ENCODE measurements at regions not wholly inside any gene's neighbourhood (a gene's known extent, or its start where the extent isn't known, plus 50 kb on each side); places are given as distances from the start of the nearest gene placed in this dataset.

- no peaks in the 10 kb centered on the region for H3K9me3 ChIP-seq (ENCODE audit: control insufficient read depth in 3 of 3, low read length in 3 of 3)
- H3K27me3 ChIP-seq (ENCODE audit: control insufficient read depth in 3 of 3, insufficient read depth in 3 of 3, low read length in 3 of 3), result no peaks in the 10 kb centered on the region
- no peaks in the 10 kb centered on the region for H3K4me1 ChIP-seq (ENCODE audit: control insufficient read depth in 3 of 3, insufficient read depth in 3 of 3, low read length in 3 of 3)
- H3K27ac ChIP-seq (ENCODE audit: low read depth, low read length), result no peak overlapping the region
- H3K9ac ChIP-seq (ENCODE audit: low read depth in 1 of 3, low read length in 3 of 3), result no peak overlapping the region
- no peak overlapping the region for H3K4me3 ChIP-seq (ENCODE audit: low read length in 3 of 3)
- H3K36me3 ChIP-seq (ENCODE audit: control insufficient read depth in 3 of 3, insufficient read depth in 3 of 3, low read length in 3 of 3), result no peaks in the 10 kb centered on the region
These were observed 131.6 kb upstream of the P2RY1 start for GRCh38 chr3:152703245-152703890.

- no peak overlapping the region for H3K4me3 ChIP-seq (ENCODE audit: low read length in 3 of 3)
- H3K9me3 ChIP-seq (ENCODE audit: control insufficient read depth in 3 of 3, low read length in 3 of 3), result no peaks in the 10 kb centered on the region
- no peaks in the 10 kb centered on the region for H3K27me3 ChIP-seq (ENCODE audit: control insufficient read depth in 3 of 3, insufficient read depth in 3 of 3, low read length in 3 of 3)
- no peak overlapping the region for H3K27ac ChIP-seq (ENCODE audit: low read depth, low read length)
- H3K36me3 ChIP-seq (ENCODE audit: control insufficient read depth in 3 of 3, insufficient read depth in 3 of 3, low read length in 3 of 3), result no peaks in the 10 kb centered on the region
- no peak overlapping the region for H3K9ac ChIP-seq (ENCODE audit: low read depth in 1 of 3, low read length in 3 of 3)
- H3K4me1 ChIP-seq (ENCODE audit: control insufficient read depth in 3 of 3, insufficient read depth in 3 of 3, low read length in 3 of 3), result no peaks in the 10 kb centered on the region
These were observed 127.8 kb upstream of the P2RY1 start for GRCh38 chr3:152706991-152707713.

- Histone ChIP-seq H3K9me3 (ENCODE audit: control insufficient read depth in 3 of 3, low read length in 3 of 3) (no peaks in the 10 kb centered on the region), H3K27me3 (ENCODE audit: control insufficient read depth in 3 of 3, insufficient read depth in 3 of 3, low read length in 3 of 3) (no peaks in the 10 kb centered on the region), H3K4me1 (ENCODE audit: control insufficient read depth in 3 of 3, insufficient read depth in 3 of 3, low read length in 3 of 3) (no peaks in the 10 kb centered on the region), H3K27ac (ENCODE audit: low read depth, low read length) (no peak overlapping the region), H3K4me3 (ENCODE audit: low read length in 3 of 3) (no peak overlapping the region), H3K36me3 (ENCODE audit: control insufficient read depth in 3 of 3, insufficient read depth in 3 of 3, low read length in 3 of 3) (no peaks in the 10 kb centered on the region), H3K9ac (ENCODE audit: low read depth in 1 of 3, low read length in 3 of 3) (no peak overlapping the region)
These were observed 125.3 kb upstream of the P2RY1 start for GRCh38 chr3:152709659-152710058.

- no peak overlapping the region for H3K4me3 ChIP-seq (ENCODE audit: low read length in 3 of 3)
- H3K27me3 ChIP-seq (ENCODE audit: control insufficient read depth in 3 of 3, insufficient read depth in 3 of 3, low read length in 3 of 3), result no peaks in the 10 kb centered on the region
- H3K36me3 ChIP-seq (ENCODE audit: control insufficient read depth in 3 of 3, insufficient read depth in 3 of 3, low read length in 3 of 3), result no peaks in the 10 kb centered on the region
- no peaks in the 10 kb centered on the region for H3K4me1 ChIP-seq (ENCODE audit: control insufficient read depth in 3 of 3, insufficient read depth in 3 of 3, low read length in 3 of 3)
- H3K9ac ChIP-seq (ENCODE audit: low read depth in 1 of 3, low read length in 3 of 3), result no peak overlapping the region
- H3K27ac ChIP-seq (ENCODE audit: low read depth, low read length), result no peak overlapping the region
- no peaks in the 10 kb centered on the region for H3K9me3 ChIP-seq (ENCODE audit: control insufficient read depth in 3 of 3, low read length in 3 of 3)
These were observed 124.4 kb upstream of the P2RY1 start for GRCh38 chr3:152710549-152710948.

GRCh38 chr3:152713989-152714388 is 120.9 kb upstream of the P2RY1 start:
- Histone ChIP-seq H3K27me3 (ENCODE audit: control insufficient read depth in 3 of 3, insufficient read depth in 3 of 3, low read length in 3 of 3) (no peaks in the 10 kb centered on the region), H3K36me3 (ENCODE audit: control insufficient read depth in 3 of 3, insufficient read depth in 3 of 3, low read length in 3 of 3) (no peaks in the 10 kb centered on the region), H3K9ac (ENCODE audit: low read depth in 1 of 3, low read length in 3 of 3) (no peak overlapping the region), H3K9me3 (ENCODE audit: control insufficient read depth in 3 of 3, low read length in 3 of 3) (no peaks in the 10 kb centered on the region), H3K4me1 (ENCODE audit: control insufficient read depth in 3 of 3, insufficient read depth in 3 of 3, low read length in 3 of 3) (no peaks in the 10 kb centered on the region), H3K27ac (ENCODE audit: low read depth, low read length) (no peak overlapping the region), H3K4me3 (ENCODE audit: low read length in 3 of 3) (no peak overlapping the region)

- Histone ChIP-seq H3K9me3 (ENCODE audit: control insufficient read depth in 3 of 3, low read length in 3 of 3) (no peaks in the 10 kb centered on the region), H3K27me3 (ENCODE audit: control insufficient read depth in 3 of 3, insufficient read depth in 3 of 3, low read length in 3 of 3) (no peaks in the 10 kb centered on the region), H3K4me1 (ENCODE audit: control insufficient read depth in 3 of 3, insufficient read depth in 3 of 3, low read length in 3 of 3) (no peaks in the 10 kb centered on the region), H3K36me3 (ENCODE audit: control insufficient read depth in 3 of 3, insufficient read depth in 3 of 3, low read length in 3 of 3) (no peaks in the 10 kb centered on the region), H3K4me3 (ENCODE audit: low read length in 3 of 3) (no peak overlapping the region), H3K27ac (ENCODE audit: low read depth, low read length) (no peak overlapping the region), H3K9ac (ENCODE audit: low read depth in 1 of 3, low read length in 3 of 3) (no peak overlapping the region)
These were observed 120.4 kb upstream of the P2RY1 start for GRCh38 chr3:152714507-152714906.

GRCh38 chr3:152717252-152717651 is 117.7 kb upstream of the P2RY1 start:
- no peak overlapping the region for H3K27ac ChIP-seq (ENCODE audit: low read depth, low read length)
- no peaks in the 10 kb centered on the region for H3K36me3 ChIP-seq (ENCODE audit: control insufficient read depth in 3 of 3, insufficient read depth in 3 of 3, low read length in 3 of 3)
- no peaks in the 10 kb centered on the region for H3K27me3 ChIP-seq (ENCODE audit: control insufficient read depth in 3 of 3, insufficient read depth in 3 of 3, low read length in 3 of 3)
- no peaks in the 10 kb centered on the region for H3K4me1 ChIP-seq (ENCODE audit: control insufficient read depth in 3 of 3, insufficient read depth in 3 of 3, low read length in 3 of 3)
- H3K9ac ChIP-seq (ENCODE audit: low read depth in 1 of 3, low read length in 3 of 3), result no peak overlapping the region
- no peak overlapping the region for H3K4me3 ChIP-seq (ENCODE audit: low read length in 3 of 3)
- peaks cover 0 to 5% (median 0%) of the 10 kb centered on the region in 3 donors for H3K9me3 ChIP-seq (ENCODE audit: control insufficient read depth in 3 of 3, low read length in 3 of 3)

GRCh38 chr3:152718810-152719209 is 116.1 kb upstream of the P2RY1 start:
- no peaks in the 10 kb centered on the region for H3K36me3 ChIP-seq (ENCODE audit: control insufficient read depth in 3 of 3, insufficient read depth in 3 of 3, low read length in 3 of 3)
- H3K9me3 ChIP-seq (ENCODE audit: control insufficient read depth in 3 of 3, low read length in 3 of 3), result peaks cover 0 to 5% (median 0%) of the 10 kb centered on the region in 3 donors
- H3K27me3 ChIP-seq (ENCODE audit: control insufficient read depth in 3 of 3, insufficient read depth in 3 of 3, low read length in 3 of 3), result no peaks in the 10 kb centered on the region
- H3K4me3 ChIP-seq (ENCODE audit: low read length in 3 of 3), result no peak overlapping the region
- H3K4me1 ChIP-seq (ENCODE audit: control insufficient read depth in 3 of 3, insufficient read depth in 3 of 3, low read length in 3 of 3), result no peaks in the 10 kb centered on the region
- no peak overlapping the region for H3K27ac ChIP-seq (ENCODE audit: low read depth, low read length)
- H3K9ac ChIP-seq (ENCODE audit: low read depth in 1 of 3, low read length in 3 of 3), result no peak overlapping the region

- H3K9ac ChIP-seq (ENCODE audit: low read depth in 1 of 3, low read length in 3 of 3), result no peak overlapping the region
- no peaks in the 10 kb centered on the region for H3K36me3 ChIP-seq (ENCODE audit: control insufficient read depth in 3 of 3, insufficient read depth in 3 of 3, low read length in 3 of 3)
These were observed 115.7 kb upstream of the P2RY1 start for GRCh38 chr3:152719264-152719663.

GRCh38 chr3:152720951-152721718 is 113.8 kb upstream of the P2RY1 start:
- H3K36me3 ChIP-seq (ENCODE audit: control insufficient read depth in 3 of 3, insufficient read depth in 3 of 3, low read length in 3 of 3), result no peaks in the 10 kb centered on the region
- H3K27me3 ChIP-seq (ENCODE audit: control insufficient read depth in 3 of 3, insufficient read depth in 3 of 3, low read length in 3 of 3), result no peaks in the 10 kb centered on the region
- no peak overlapping the region for H3K4me3 ChIP-seq (ENCODE audit: low read length in 3 of 3)
- H3K9ac ChIP-seq (ENCODE audit: low read depth in 1 of 3, low read length in 3 of 3), result no peak overlapping the region
- no peak overlapping the region for H3K27ac ChIP-seq (ENCODE audit: low read depth, low read length)
- H3K9me3 ChIP-seq (ENCODE audit: control insufficient read depth in 3 of 3, low read length in 3 of 3), result peaks cover 0 to 5% (median 0%) of the 10 kb centered on the region in 3 donors
- H3K4me1 ChIP-seq (ENCODE audit: control insufficient read depth in 3 of 3, insufficient read depth in 3 of 3, low read length in 3 of 3), result no peaks in the 10 kb centered on the region

More at GRCh38 chr3:152719264-152719663, 115.7 kb upstream of the P2RY1 start:
- H3K4me3 ChIP-seq (ENCODE audit: low read length in 3 of 3), result no peak overlapping the region
- H3K27ac ChIP-seq (ENCODE audit: low read depth, low read length), result no peak overlapping the region
- H3K9me3 ChIP-seq (ENCODE audit: control insufficient read depth in 3 of 3, low read length in 3 of 3), result peaks cover 0 to 5% (median 0%) of the 10 kb centered on the region in 3 donors
- no peaks in the 10 kb centered on the region for H3K4me1 ChIP-seq (ENCODE audit: control insufficient read depth in 3 of 3, insufficient read depth in 3 of 3, low read length in 3 of 3)
- H3K27me3 ChIP-seq (ENCODE audit: control insufficient read depth in 3 of 3, insufficient read depth in 3 of 3, low read length in 3 of 3), result no peaks in the 10 kb centered on the region

All from skeletal muscle tissue (tissue), 3 donors.